Osteoblast (primary cell): ENCODE measurements at regions not wholly inside any gene's neighbourhood (a gene's known extent, or its start where the extent isn't known, plus 50 kb on each side); places are given as distances from the start of the nearest gene placed in this dataset.
"Not testable (repeated sequence)": the region's sequence is repeated elsewhere in the genome, so short reads cannot be mapped to it uniquely, and the experiment has no call there.

Experiments used
- DNase-seq: peaks from one replicate; pipeline ENCODE4 v3.0.0; 2011; ENCODE audit warnings: low spot score, mixed read lengths; ENCODE audit not compliant: insufficient read length; ENCODE audit errors: missing footprints
- H2AFZ ChIP-seq: 2 replicates; pipeline ENCODE4 v1.6.0; 2011; ENCODE audit warnings: mild to moderate bottlenecking, low read length
- H3K27ac ChIP-seq: 2 replicates; pipeline ENCODE4 v1.5.1; 2011; ENCODE audit warnings: mild to moderate bottlenecking, low read depth, low read length, moderate library complexity
- H3K27me3 ChIP-seq: 2 replicates; pipeline ENCODE4 v1.6.0; 2012; ENCODE audit warnings: mild to moderate bottlenecking, control low read depth, inconsistent platforms, low read length, moderate library complexity; ENCODE audit not compliant: insufficient read depth
- H3K36me3 ChIP-seq: 2 replicates; pipeline ENCODE4 v1.5.1; 2011; ENCODE audit warnings: mild to moderate bottlenecking, low read length, control low read depth, moderate library complexity; ENCODE audit not compliant: insufficient read depth
- H3K4me1 ChIP-seq: 2 replicates; pipeline ENCODE4 v1.5.1; 2011; ENCODE audit warnings: mild to moderate bottlenecking, low read length, control low read depth, moderate library complexity; ENCODE audit not compliant: insufficient read depth
- H3K4me2 ChIP-seq: 2 replicates; pipeline ENCODE4 v1.6.0; 2011; ENCODE audit warnings: mild to moderate bottlenecking, low read length; ENCODE audit not compliant: insufficient read depth
- H3K4me3 ChIP-seq: fragments of 200-600 bp; sonication (generic); 3 replicates; pipeline ENCODE4 v1.5.1; 2012; ENCODE audit warnings: mild to moderate bottlenecking, low read length, inconsistent platforms; ENCODE audit not compliant: insufficient read depth
- H3K79me2 ChIP-seq: 2 replicates; pipeline ENCODE4 v1.6.0; 2012; ENCODE audit warnings: mild to moderate bottlenecking, low read length, control low read depth, inconsistent platforms; ENCODE audit not compliant: insufficient read depth
- H3K9me3 ChIP-seq: 2 replicates; pipeline ENCODE4 v1.5.1; 2011; ENCODE audit warnings: low read depth, low read length, control low read depth
- H4K20me1 ChIP-seq: 2 replicates; pipeline ENCODE4 v1.6.0; 2012; ENCODE audit warnings: mild to moderate bottlenecking, low read length, control low read depth; ENCODE audit not compliant: insufficient read depth
- CTCF ChIP-seq: IDR thresholded peaks from 2 replicates; pipeline ENCODE4 v1.5.1; 2011; ENCODE audit warnings: mild to moderate bottlenecking, low read depth, low read length, moderate library complexity; ENCODE audit errors: extremely low read depth

DNA sequence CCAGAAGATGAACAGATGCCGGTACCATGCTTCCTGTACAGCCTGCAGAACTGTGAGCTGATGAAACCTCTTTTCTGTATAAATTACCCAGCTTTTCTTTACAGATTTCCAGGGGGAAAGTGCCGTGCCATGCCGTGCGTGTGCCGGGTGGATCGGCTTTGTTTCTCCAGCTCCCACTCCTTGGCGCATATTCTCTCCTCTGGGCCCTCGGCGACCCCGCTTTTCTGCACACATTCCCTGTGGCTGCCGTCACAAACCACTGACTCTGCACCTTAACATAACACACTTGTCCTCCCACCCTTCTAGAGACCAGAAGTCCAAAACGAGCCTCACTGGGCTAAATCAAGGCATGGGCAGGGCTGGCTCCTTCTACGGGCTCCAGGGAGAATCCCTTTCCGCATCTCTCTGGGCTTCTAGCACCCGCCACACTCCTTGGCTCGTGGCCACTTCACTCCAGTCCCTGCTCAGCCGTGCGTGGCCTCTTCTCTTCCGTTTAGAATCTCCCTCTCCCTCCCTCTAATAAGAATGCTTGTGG is 164.9 kb downstream of the C16orf95 start:
- H3K27ac ChIP-seq: no peak overlapping the region
- no peaks in the 10 kb centered on the region for H4K20me1 ChIP-seq
- no peaks in the 10 kb centered on the region for H3K27me3 ChIP-seq
- TF ChIP-seq CTCF: no peak
- H2AFZ ChIP-seq: no peak overlapping the region
- H3K4me1 ChIP-seq: peaks cover 19% of the 10 kb centered on the region
- H3K79me2 ChIP-seq: no peaks in the 10 kb centered on the region
- no peaks in the 10 kb centered on the region for H3K36me3 ChIP-seq
- no peak overlapping the region for H3K4me3 ChIP-seq
- H3K9me3 ChIP-seq: no peaks in the 10 kb centered on the region
- no peak overlapping the region for H3K4me2 ChIP-seq
- DNase-seq: peak; percentile 43

GRCh38 chr16:87153326-87153725 is 163.9 kb downstream of the C16orf95 start:
- Histone ChIP-seq H3K36me3 (no peaks in the 10 kb centered on the region), H3K9me3 (no peaks in the 10 kb centered on the region)
- no peak for DNase-seq

GRCh38 chr16:87155315-87155714 is 161.9 kb downstream of the C16orf95 start:
- not testable (repeated sequence) for H3K9me3 ChIP-seq, H2AFZ ChIP-seq, H3K4me2 ChIP-seq, DNase-seq, H4K20me1 ChIP-seq, H3K27ac ChIP-seq, H3K79me2 ChIP-seq, H3K4me3 ChIP-seq, H3K36me3 ChIP-seq, H3K27me3 ChIP-seq
- peaks cover 15% of the 10 kb centered on the region for H3K4me1 ChIP-seq

More at GRCh38 chr16:87153326-87153725, 163.9 kb downstream of the C16orf95 start:
- no peak for TF ChIP-seq CTCF
- no peak overlapping the region for H3K27ac ChIP-seq
- H3K4me2 ChIP-seq: no peak overlapping the region
- no peak overlapping the region for H2AFZ ChIP-seq
- peaks cover 16% of the 10 kb centered on the region for H3K4me1 ChIP-seq
- H3K4me3 ChIP-seq: no peak overlapping the region
- no peaks in the 10 kb centered on the region for H3K27me3 ChIP-seq
- H4K20me1 ChIP-seq: no peaks in the 10 kb centered on the region
- H3K79me2 ChIP-seq: no peaks in the 10 kb centered on the region

GRCh38 chr16:87156195-87156594 is 161.0 kb downstream of the C16orf95 start:
- Histone ChIP-seq H3K27me3 (peaks cover 6% of the 10 kb centered on the region), H3K4me2 (no peak overlapping the region), H2AFZ (no peak overlapping the region), H3K36me3 (no peaks in the 10 kb centered on the region), H3K9me3 (no peaks in the 10 kb centered on the region), H3K4me1 (peaks cover 16% of the 10 kb centered on the region), H3K27ac (no peak overlapping the region), H3K4me3 (no peak overlapping the region), H4K20me1 (no peaks in the 10 kb centered on the region), H3K79me2 (no peaks in the 10 kb centered on the region)
- no peak for DNase-seq
- no peak for TF ChIP-seq CTCF
